ENCODE measurements at regions not wholly inside any gene's neighbourhood (a gene's known extent, or its start where the extent isn't known, plus 50 kb on each side); places are given as distances from the start of the nearest gene placed in this dataset.

GRCh38 chr16:86117235-86117634 is 218.3 kb downstream of the IRF8 start:
- no peak for DNase-seq (ENCODE audit: low read depth)

GRCh38 chr16:86117756-86118155 is 218.8 kb downstream of the IRF8 start:
- no peak for DNase-seq (ENCODE audit: low read depth)

- DNase-seq (ENCODE audit: low read depth): peak; percentile 26
Measured at GRCh38 chr16:86118467-86119307, 219.7 kb downstream of the IRF8 start.

- DNase-seq (ENCODE audit: low read depth): peak; percentile 4
Measured at GRCh38 chr16:86120201-86121192, 221.5 kb downstream of the IRF8 start.

GRCh38 chr16:86121374-86122010 is 222.5 kb downstream of the IRF8 start:
- no peak for DNase-seq (ENCODE audit: low read depth)

- no peak for DNase-seq (ENCODE audit: low read depth)
Measured at GRCh38 chr16:86122681-86123342, 223.8 kb downstream of the IRF8 start.

GRCh38 chr16:86124321-86124720 is 225.4 kb downstream of the IRF8 start:
- no peak for DNase-seq (ENCODE audit: low read depth)

GRCh38 chr16:86126891-86127290 is 227.9 kb downstream of the IRF8 start:
- no peak for DNase-seq (ENCODE audit: low read depth)

- no peak for DNase-seq (ENCODE audit: low read depth)
Measured at GRCh38 chr16:86127366-86127765, 228.4 kb downstream of the IRF8 start.

- DNase-seq (ENCODE audit: low read depth): no peak
Measured at GRCh38 chr16:86128246-86128645, 229.3 kb downstream of the IRF8 start.

GRCh38 chr16:86129541-86129940 is 230.6 kb downstream of the IRF8 start:
- no peak for DNase-seq (ENCODE audit: low read depth)

- DNase-seq (ENCODE audit: low read depth): no peak
Measured at GRCh38 chr16:86133377-86133776, 234.4 kb downstream of the IRF8 start.

- DNase-seq (ENCODE audit: low read depth): no peak
Measured at GRCh38 chr16:86133847-86134375, 234.9 kb downstream of the IRF8 start.

- DNase-seq (ENCODE audit: low read depth): no peak
Measured at GRCh38 chr16:86134802-86135461, 236.0 kb downstream of the IRF8 start.

- no peak for DNase-seq (ENCODE audit: low read depth)
Measured at GRCh38 chr16:86137359-86137758, 238.4 kb downstream of the IRF8 start.

- no peak for DNase-seq (ENCODE audit: low read depth)
Measured at GRCh38 chr16:86138121-86139085, 239.4 kb downstream of the IRF8 start.

- no peak for DNase-seq (ENCODE audit: low read depth)
Measured at GRCh38 chr16:86142801-86143236, 243.9 kb downstream of the IRF8 start.

GRCh38 chr16:86143666-86144065 is 244.7 kb downstream of the IRF8 start:
- DNase-seq (ENCODE audit: low read depth): no peak

GRCh38 chr16:86145669-86146068 is 246.7 kb downstream of the IRF8 start:
- no peak for DNase-seq (ENCODE audit: low read depth)

All from renal cortical epithelial cell (primary cell).